Posterior vena cava (tissue), 2 donors: ENCODE measurements at regions not wholly inside any gene's neighbourhood (a gene's known extent, or its start where the extent isn't known, plus 50 kb on each side); places are given as distances from the start of the nearest gene placed in this dataset.
"Not testable (repeated sequence)": the region's sequence is repeated elsewhere in the genome, so short reads cannot be mapped to it uniquely, and the experiment has no call there.

Experiments used
- DNase-seq: peaks from one replicate; pipeline ENCODE4 v3.0.0-alpha.2; 2020; ENCODE audit warnings: low spot score
- intact Hi-C, 2 donors: fragments of 100-400 bp; cut with DNase I; formaldehyde crosslinking; loops; one replicate each; pipeline versions ENCODE4 v1.14.1 to v1.14.2; 2022 to 2023
- donor health status: DM: yes; HTN: yes; CAD: no.
- donor health status: DM: yes; HTN: yes; CAD: no.

- intact Hi-C loops = no loop called here
Observed at GRCh38 chr6:137602313-137603197, 108.4 kb upstream of the OLIG3 start.

GRCh38 chr6:137610702-137611101, 116.5 kb upstream of the OLIG3 start:
- intact Hi-C loops = no loop called here
- DNase-seq = no peak

More at GRCh38 chr6:137602313-137603197, 108.4 kb upstream of the OLIG3 start:
- DNase-seq = no peak

GRCh38 chr6:137623293-137623692, 129.1 kb upstream of the OLIG3 start:
- DNase-seq = no peak
- intact Hi-C loops = no loop called here

GRCh38 chr6:137625100-137625661, 131.0 kb upstream of the OLIG3 start:
- intact Hi-C loops = no loop called here
- no peak for DNase-seq

- intact Hi-C loops = no loop called here
- DNase-seq = no peak
Observed at GRCh38 chr6:137625808-137626207, 131.6 kb upstream of the OLIG3 start.

- intact Hi-C loops = no loop called here
- no peak for DNase-seq
Observed at GRCh38 chr6:137630666-137631065, 136.5 kb upstream of the OLIG3 start.

- intact Hi-C loops = no loop called here
- no peak for DNase-seq
Observed at GRCh38 chr6:137631323-137631722, 137.1 kb upstream of the OLIG3 start.

- intact Hi-C loops = not testable (repeated sequence)
Observed at GRCh38 chr6:137634177-137634576, 140.0 kb upstream of the OLIG3 start.

GRCh38 chr6:137637121-137637520, 142.9 kb upstream of the OLIG3 start:
- intact Hi-C loops = no loop called here
- no peak for DNase-seq

More at GRCh38 chr6:137634177-137634576, 140.0 kb upstream of the OLIG3 start:
- not testable (repeated sequence) for DNase-seq

- no peak for DNase-seq
- intact Hi-C loops = no loop called here
Observed at GRCh38 chr6:137638926-137639706, 144.9 kb upstream of the OLIG3 start.

GRCh38 chr6:137640086-137640485, 145.9 kb upstream of the OLIG3 start:
- intact Hi-C loops = loop anchor here in 1 of 2 donors (10.0 kb wide), 1 partner anchor 545 kb away; no protein-coding TSS in a partner anchor
- no peak for DNase-seq

- intact Hi-C loops = loop anchor here in 1 of 2 donors (10.0 kb wide), 1 partner anchor 547 kb away; no protein-coding TSS in a partner anchor
- no peak for DNase-seq
Observed at GRCh38 chr6:137641474-137642077, 147.4 kb upstream of the OLIG3 start.

GRCh38 chr6:137643210-137643609, 149.0 kb upstream of the OLIG3 start:
- not testable (repeated sequence) for DNase-seq
- intact Hi-C loops = loop anchor here in 1 of 2 donors (10.0 kb wide), 1 partner anchor 548 kb away; no protein-coding TSS in a partner anchor

GRCh38 chr6:137643644-137644043, 149.4 kb upstream of the OLIG3 start:
- intact Hi-C loops = loop anchor here in 1 of 2 donors (10.0 kb wide), 1 partner anchor 549 kb away; no protein-coding TSS in a partner anchor
- not testable (repeated sequence) for DNase-seq

- peak; percentile 66 for DNase-seq
- intact Hi-C loops = loop anchor here in 1 of 2 donors (10.0 kb wide), 1 partner anchor 551 kb away; no protein-coding TSS in a partner anchor
Observed at GRCh38 chr6:137645850-137646249, 151.7 kb upstream of the OLIG3 start.

- intact Hi-C loops = loop anchor here in 1 of 2 donors (10.0 kb wide), 1 partner anchor 552 kb away; no protein-coding TSS in a partner anchor
- DNase-seq = no peak
Observed at GRCh38 chr6:137646484-137646883, 152.3 kb upstream of the OLIG3 start.

- DNase-seq = no peak
- intact Hi-C loops = loop anchor here in 1 of 2 donors (10.0 kb wide), 1 partner anchor 553 kb away; no protein-coding TSS in a partner anchor
Observed at GRCh38 chr6:137647762-137648447, 153.7 kb upstream of the OLIG3 start.

GRCh38 chr6:137650720-137651119, 156.5 kb upstream of the OLIG3 start:
- intact Hi-C loops = no loop called here
- DNase-seq = no peak
